Subcutaneous abdominal adipose tissue (tissue), 5 donors: ENCODE measurements at regions not wholly inside any gene's neighbourhood (a gene's known extent, or its start where the extent isn't known, plus 50 kb on each side); places are given as distances from the start of the nearest gene placed in this dataset.

ENCODE experiments used
- H3K27ac ChIP-seq: one replicate; pipeline ENCODE4 v1.7.0; 2013; ENCODE audit warnings: low read depth, mild to moderate bottlenecking, inconsistent platforms, low read length, moderate library complexity
- H3K27me3 ChIP-seq, 5 donors: one replicate each; pipeline ENCODE4 v1.7.0; 2013; ENCODE audit warnings: low read length in 5 of 5, inconsistent platforms in 1 of 5; ENCODE audit not compliant: control insufficient read depth in 5 of 5, insufficient read depth in 4 of 5
- H3K36me3 ChIP-seq, 5 donors: one replicate each; pipeline ENCODE4 v1.7.0; 2013; ENCODE audit warnings: low read length in 5 of 5; ENCODE audit not compliant: control insufficient read depth in 5 of 5, insufficient read depth in 5 of 5
- H3K4me1 ChIP-seq, 5 donors: one replicate each; pipeline ENCODE4 v1.7.0; 2013; ENCODE audit warnings: low read length in 5 of 5, mild to moderate bottlenecking in 3 of 5, moderate library complexity in 1 of 5; ENCODE audit not compliant: control insufficient read depth in 5 of 5, insufficient read depth in 5 of 5
- H3K4me3 ChIP-seq, 5 donors: one replicate each; pipeline ENCODE4 v1.7.0; 2013; ENCODE audit warnings: low read length in 5 of 5, low read depth in 1 of 5
- H3K9ac ChIP-seq, 5 donors: one replicate each; pipeline ENCODE4 v1.7.0; 2013; ENCODE audit warnings: low read length in 5 of 5, mild to moderate bottlenecking in 4 of 5, moderate library complexity in 3 of 5
- H3K9me3 ChIP-seq, 5 donors: one replicate each; pipeline ENCODE4 v1.7.0; 2013; ENCODE audit warnings: low read length in 5 of 5; ENCODE audit not compliant: control insufficient read depth in 5 of 5
- donor health status: healthy.
- donor health status: healthy.
- donor health status: healthy.
- donor health status: healthy.
- donor health status: healthy.

DNA sequence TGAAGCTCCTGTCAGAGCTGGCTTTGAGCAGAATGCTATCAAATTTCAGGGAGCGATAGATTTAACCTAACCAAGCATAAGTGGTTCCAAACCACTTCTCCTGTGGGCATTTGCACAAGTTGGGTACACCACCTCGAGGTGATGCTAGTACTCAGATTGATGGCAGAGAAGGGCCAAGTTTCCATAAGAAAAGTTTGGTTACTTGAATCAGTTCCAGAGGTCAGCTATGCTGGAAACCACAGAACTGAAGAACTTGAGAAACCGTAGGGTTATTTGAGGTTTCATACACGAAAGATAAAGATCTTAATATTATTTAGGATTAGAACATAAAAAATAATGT is 238.2 kb upstream of the SOX11 start:
- no peaks in the 10 kb centered on the region for H3K27me3 ChIP-seq
- no peaks in the 10 kb centered on the region for H3K9me3 ChIP-seq
- no peaks in the 10 kb centered on the region for H3K4me1 ChIP-seq

DNA sequence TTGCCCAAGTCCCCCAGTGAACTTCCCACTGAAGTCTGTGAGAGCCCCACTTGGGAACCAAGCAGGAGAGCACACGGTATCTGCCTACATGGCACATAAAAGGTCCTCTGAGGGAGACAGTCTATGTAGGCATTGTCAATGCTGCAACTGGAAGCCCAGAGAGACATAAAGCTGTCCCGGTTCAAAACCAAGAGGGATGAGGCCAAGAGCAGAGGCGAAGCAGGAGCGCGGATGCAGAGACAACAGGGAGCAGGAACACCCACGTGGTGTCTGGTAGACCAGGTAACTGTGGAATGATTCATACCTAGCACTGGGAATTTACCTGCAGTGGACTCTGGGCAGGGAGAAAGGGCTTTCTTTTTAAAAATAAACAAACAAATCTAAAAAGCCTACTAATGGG is 233.1 kb upstream of the SOX11 start:
- H3K27ac ChIP-seq: no peak overlapping the region
- H3K9ac ChIP-seq: no peak overlapping the region
- no peak overlapping the region for H3K4me3 ChIP-seq
- no peaks in the 10 kb centered on the region for H3K4me1 ChIP-seq
- peaks cover 0 to 2% (median 0%) of the 10 kb centered on the region in 5 donors for H3K9me3 ChIP-seq
- peaks cover 0 to 5% (median 2%) of the 10 kb centered on the region in 5 donors for H3K27me3 ChIP-seq
- H3K36me3 ChIP-seq: no peaks in the 10 kb centered on the region

More for the DNA sequence above, 238.2 kb upstream of the SOX11 start:
- Histone ChIP-seq H3K27ac (no peak overlapping the region), H3K9ac (no peak overlapping the region), H3K4me3 (no peak overlapping the region), H3K36me3 (no peaks in the 10 kb centered on the region)

DNA sequence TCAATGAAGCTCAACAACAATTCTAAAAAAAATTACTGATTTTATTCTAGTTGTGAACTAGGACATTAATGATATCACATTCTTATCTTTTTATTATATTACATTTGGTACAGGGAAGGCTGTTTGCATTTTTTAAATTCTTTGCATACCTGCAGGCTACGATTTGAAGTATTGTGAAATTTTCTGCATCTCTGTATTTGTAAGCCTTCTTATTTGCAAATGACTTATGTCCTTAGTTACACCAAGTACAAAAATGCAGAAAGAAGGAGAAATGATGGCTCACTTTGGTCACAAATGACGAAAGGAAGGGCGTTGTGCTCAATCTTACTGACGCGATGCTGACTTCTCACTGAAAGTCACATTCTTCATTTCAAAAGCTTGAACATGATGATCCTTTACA is 227.5 kb upstream of the SOX11 start:
- no peaks in the 10 kb centered on the region for H3K36me3 ChIP-seq
- peaks cover 0 to 9% (median 2%) of the 10 kb centered on the region in 5 donors for H3K27me3 ChIP-seq
- H3K4me1 ChIP-seq: peaks cover 0 to 8% (median 0%) of the 10 kb centered on the region in 5 donors
- H3K9me3 ChIP-seq: peaks cover 0 to 2% (median 0%) of the 10 kb centered on the region in 5 donors
- no peak overlapping the region for H3K9ac ChIP-seq
- H3K4me3 ChIP-seq: no peak overlapping the region
- no peak overlapping the region for H3K27ac ChIP-seq

DNA sequence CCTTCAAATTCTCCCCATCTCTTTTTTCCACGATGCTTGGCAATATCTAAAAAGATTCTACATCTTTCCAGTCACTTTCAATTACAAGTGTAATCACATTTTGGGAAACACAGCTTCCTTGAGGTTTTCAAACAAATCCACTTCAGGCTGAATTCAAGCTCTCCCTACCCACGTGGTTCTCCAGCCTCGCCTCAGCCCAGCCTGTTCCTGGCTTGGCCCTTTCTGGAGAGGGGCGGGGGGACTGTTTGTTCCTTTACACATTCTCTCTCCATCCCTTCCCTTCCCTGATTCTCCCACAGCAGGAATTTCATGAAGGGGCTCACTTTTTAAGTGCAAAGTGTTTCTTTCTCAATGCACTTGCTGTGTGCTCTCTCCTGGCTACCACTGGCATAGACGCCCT is 226.3 kb upstream of the SOX11 start:
- H3K4me3 ChIP-seq: no peak overlapping the region
- H3K27ac ChIP-seq: no peak overlapping the region
- peaks cover 0 to 8% (median 0%) of the 10 kb centered on the region in 5 donors for H3K4me1 ChIP-seq
- H3K27me3 ChIP-seq: peaks cover 0 to 9% (median under 1%) of the 10 kb centered on the region in 5 donors
- H3K9ac ChIP-seq: no peak overlapping the region
- H3K9me3 ChIP-seq: no peaks in the 10 kb centered on the region
- H3K36me3 ChIP-seq: no peaks in the 10 kb centered on the region

DNA sequence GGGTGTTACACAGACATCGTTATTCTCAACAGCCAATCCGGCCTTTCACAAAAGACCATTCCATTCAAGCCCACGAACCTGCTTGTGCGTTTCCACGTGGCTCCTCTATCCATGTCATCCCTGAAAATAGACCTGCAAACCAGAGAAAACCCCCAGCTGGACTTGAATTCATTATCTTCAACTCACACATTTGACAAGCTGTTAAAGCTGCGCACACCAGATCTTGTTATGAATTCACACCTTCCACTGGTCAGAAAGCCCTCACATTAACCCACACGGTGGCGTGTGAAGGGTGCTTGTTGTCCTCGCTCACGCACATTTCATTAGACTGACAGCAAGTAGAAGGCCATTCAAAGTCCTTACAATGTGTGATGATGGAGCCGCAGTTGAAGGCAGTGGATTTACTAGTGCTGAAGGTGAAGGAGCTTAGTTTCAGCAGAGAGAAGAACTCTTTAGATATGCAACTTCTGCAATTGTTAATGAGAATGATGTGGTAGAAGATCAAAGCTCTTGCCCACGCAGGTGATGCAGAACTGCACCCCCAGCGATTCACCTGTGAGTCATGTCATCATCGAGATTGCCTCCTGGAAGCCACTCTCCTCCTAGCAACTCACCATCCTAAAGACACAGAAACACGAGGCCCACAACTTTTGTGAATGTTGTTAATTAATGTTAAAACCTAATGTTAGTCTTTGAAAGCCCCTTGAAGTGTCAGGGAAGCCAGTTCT is 224.8 kb upstream of the SOX11 start:
- H3K9me3 ChIP-seq: no peaks in the 10 kb centered on the region
- no peaks in the 10 kb centered on the region for H3K36me3 ChIP-seq
- H3K4me3 ChIP-seq: no peak overlapping the region
- no peak overlapping the region for H3K27ac ChIP-seq
- peaks cover 0 to 8% (median 0%) of the 10 kb centered on the region in 5 donors for H3K4me1 ChIP-seq
- no peak overlapping the region for H3K9ac ChIP-seq
- H3K27me3 ChIP-seq: peaks cover 0 to 4% (median 0%) of the 10 kb centered on the region in 5 donors

DNA sequence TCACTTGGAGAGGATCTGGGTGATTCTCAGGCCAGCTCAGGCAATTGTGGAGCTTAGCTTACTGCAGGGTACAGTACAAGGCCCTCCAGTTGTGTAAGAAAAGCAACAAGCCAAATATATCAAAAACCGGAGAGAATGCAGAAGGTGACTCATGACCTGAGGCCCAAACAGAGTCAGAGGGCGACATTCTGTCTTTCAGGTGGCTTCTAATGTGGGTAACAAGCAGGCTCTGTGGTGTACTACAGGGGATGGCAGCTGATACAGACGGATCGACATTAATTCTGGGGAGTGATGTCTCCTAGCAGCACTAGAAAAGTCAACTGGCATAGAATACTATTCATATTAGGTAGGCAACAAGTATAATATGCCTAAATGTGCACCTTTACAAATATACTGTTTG is 219.5 kb upstream of the SOX11 start:
- Histone ChIP-seq H3K4me1 (peaks cover 0 to 6% (median 0%) of the 10 kb centered on the region in 5 donors), H3K27me3 (peaks cover 0 to 2% (median 0%) of the 10 kb centered on the region in 5 donors), H3K36me3 (no peaks in the 10 kb centered on the region), H3K9ac (no peak overlapping the region), H3K27ac (no peak overlapping the region), H3K9me3 (no peaks in the 10 kb centered on the region), H3K4me3 (no peak overlapping the region)

DNA sequence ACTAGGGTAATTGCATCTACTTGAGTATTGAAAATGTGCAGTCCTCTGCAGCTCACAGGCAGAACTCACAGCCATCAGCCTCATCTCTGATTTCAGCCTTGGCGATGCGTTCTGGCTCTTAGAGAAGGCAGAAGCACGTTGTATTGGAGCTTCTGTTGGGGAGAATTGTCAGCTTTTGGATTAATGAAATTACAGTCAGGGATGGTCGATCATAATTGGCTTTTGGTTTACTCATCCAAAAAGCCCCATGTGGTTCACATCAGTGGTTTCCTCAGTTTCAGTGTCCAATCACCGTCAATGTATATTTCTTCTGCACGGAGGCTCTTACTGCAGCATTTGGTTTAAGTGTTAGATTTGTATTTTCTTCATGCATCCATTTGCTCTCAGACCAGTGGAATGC is 218.5 kb upstream of the SOX11 start:
- H3K9ac ChIP-seq: no peak overlapping the region
- peaks cover 0 to 1% (median 0%) of the 10 kb centered on the region in 5 donors for H3K4me1 ChIP-seq
- no peak overlapping the region for H3K27ac ChIP-seq
- H3K36me3 ChIP-seq: no peaks in the 10 kb centered on the region
- H3K4me3 ChIP-seq: no peak overlapping the region
- H3K27me3 ChIP-seq: peaks cover 0 to 2% (median 0%) of the 10 kb centered on the region in 5 donors
- no peaks in the 10 kb centered on the region for H3K9me3 ChIP-seq

DNA sequence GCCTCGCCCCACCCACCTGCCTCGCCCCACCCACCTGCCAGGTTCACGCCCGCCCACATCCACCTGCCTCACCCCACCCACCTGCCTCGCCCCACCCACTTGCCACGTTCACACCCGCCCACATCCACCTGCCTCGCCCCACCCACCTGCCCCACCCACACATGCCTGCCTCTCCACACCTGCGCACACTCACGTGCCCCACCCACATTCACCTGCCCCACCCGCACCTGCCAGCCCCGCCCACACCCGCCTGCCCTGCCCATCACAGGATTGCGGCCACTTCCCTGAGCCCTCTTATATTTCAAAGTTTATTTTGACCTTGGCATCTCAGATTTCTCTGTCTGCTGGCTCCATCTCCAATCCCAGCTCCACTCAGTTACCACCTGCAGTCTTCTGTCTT is 217.5 kb upstream of the SOX11 start:
- Histone ChIP-seq H3K36me3 (no peaks in the 10 kb centered on the region), H3K4me1 (peaks cover 0 to 12% (median 6%) of the 10 kb centered on the region in 5 donors), H3K27ac (no peak overlapping the region), H3K9ac (no peak overlapping the region), H3K9me3 (no peaks in the 10 kb centered on the region), H3K4me3 (no peak overlapping the region), H3K27me3 (peaks cover 0 to 9% (median 0%) of the 10 kb centered on the region in 5 donors)

DNA sequence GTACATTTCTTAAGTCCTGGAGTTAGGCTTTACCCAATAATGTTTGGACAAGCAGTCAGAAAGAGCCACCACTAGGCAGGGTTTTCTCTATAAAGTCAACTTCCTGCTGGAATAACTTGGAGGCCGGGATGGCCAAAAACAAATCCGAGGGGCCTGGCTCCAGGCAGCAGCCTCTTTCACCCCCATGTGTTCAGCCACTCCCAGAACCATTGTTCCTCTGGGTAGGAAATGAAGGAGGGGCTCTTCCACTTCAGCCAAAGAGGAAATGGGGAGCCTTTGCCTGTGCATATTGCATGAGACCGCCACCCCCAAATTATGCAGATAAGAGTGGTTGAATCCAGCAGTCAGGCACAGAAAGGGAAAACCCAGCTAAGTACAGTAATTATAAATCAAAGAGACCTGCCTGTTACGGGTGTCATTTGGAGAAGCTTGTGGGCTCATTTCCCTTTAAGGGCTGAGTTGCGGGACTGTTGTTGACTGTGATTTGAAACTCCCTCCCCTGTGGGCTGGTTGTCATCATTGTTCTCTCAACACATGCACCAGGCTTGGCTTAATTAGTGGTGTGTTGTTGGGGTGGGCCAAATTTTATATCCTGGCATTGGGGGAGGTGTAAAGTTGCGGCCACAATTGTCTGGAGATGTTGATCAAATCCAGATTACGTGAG is 212.8 kb upstream of the SOX11 start:
- H3K9ac ChIP-seq: no peak overlapping the region
- H3K36me3 ChIP-seq: no peaks in the 10 kb centered on the region
- H3K4me3 ChIP-seq: peak overlapping the region in 4 of 5 donors; percentile 20 to 29 (median 26)
- H3K27me3 ChIP-seq: peaks cover 0 to 9% (median 0%) of the 10 kb centered on the region in 5 donors
- no peaks in the 10 kb centered on the region for H3K9me3 ChIP-seq
- no peak overlapping the region for H3K27ac ChIP-seq
- H3K4me1 ChIP-seq: peaks cover 0 to 24% (median 14%) of the 10 kb centered on the region in 5 donors

DNA sequence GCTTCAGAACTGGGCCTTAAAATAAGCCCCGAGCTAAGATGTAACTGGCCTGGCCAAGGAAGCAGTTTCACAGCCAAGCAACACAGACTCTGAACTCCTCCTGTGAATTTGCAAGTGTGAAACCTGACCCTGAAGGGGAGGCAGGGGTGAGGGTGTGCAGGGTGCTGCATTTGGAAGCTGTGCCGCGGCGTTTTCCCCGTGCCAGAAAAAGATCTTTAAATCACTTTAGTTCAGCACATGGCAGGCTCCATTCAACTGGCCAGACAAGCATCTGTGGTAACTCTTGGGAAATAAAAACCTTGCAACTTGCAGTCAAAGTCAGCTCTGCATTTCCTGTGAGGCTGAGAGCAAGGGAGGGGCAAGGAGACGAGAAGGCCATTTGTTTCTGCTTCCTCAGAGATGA is 209.3 kb upstream of the SOX11 start:
- H3K27me3 ChIP-seq: peaks cover 0 to 9% (median 0%) of the 10 kb centered on the region in 5 donors
- peaks cover 0 to 24% (median 14%) of the 10 kb centered on the region in 5 donors for H3K4me1 ChIP-seq
- H3K27ac ChIP-seq: no peak overlapping the region
- no peak overlapping the region for H3K4me3 ChIP-seq
- no peak overlapping the region for H3K9ac ChIP-seq
- no peaks in the 10 kb centered on the region for H3K9me3 ChIP-seq
- no peaks in the 10 kb centered on the region for H3K36me3 ChIP-seq
